ENCODE measurements at regions not wholly inside any gene's neighbourhood (a gene's known extent, or its start where the extent isn't known, plus 50 kb on each side); places are given as distances from the start of the nearest gene placed in this dataset.

- TF ChIP-seq SUZ12 (IDR thresholded peaks at IDR 0.05; ENCODE audit: extremely low read depth, insufficient read depth, insufficient read length) (no peak), ZNF274 (IDR thresholded peaks at IDR 0.05; ENCODE audit: low read depth, low read length) (no peak)
Observed at GRCh38 chr6:2558861-2559801, 191.6 kb downstream of the MYLK4 start.

Measured in NT2/D1 (cell line).